GM21737 (cell line): ENCODE measurements at regions not wholly inside any gene's neighbourhood (a gene's known extent, or its start where the extent isn't known, plus 50 kb on each side); places are given as distances from the start of the nearest gene placed in this dataset.

Experiments
- ATAC-seq: cut with Tn5 transposase; IDR thresholded peaks from one replicate; pipeline ENCODE4 v1.9.1; 2021; ENCODE audit warnings: mild to moderate bottlenecking, moderate library complexity; ENCODE audit not compliant: unreplicated experiment

- no peak for ATAC-seq
Measured at GRCh38 chr10:78898341-78899097, 170.2 kb upstream of the ZMIZ1 start.

- ATAC-seq: no peak
Measured at GRCh38 chr10:78899098-78899754, 169.5 kb upstream of the ZMIZ1 start.

GRCh38 chr10:78899996-78900714 is 168.6 kb upstream of the ZMIZ1 start:
- no peak for ATAC-seq

GRCh38 chr10:78900715-78901430 is 167.9 kb upstream of the ZMIZ1 start:
- no peak for ATAC-seq

GRCh38 chr10:78901694-78902093 is 167.1 kb upstream of the ZMIZ1 start:
- no peak for ATAC-seq

- no peak for ATAC-seq
Measured at GRCh38 chr10:78902815-78903214, 166.0 kb upstream of the ZMIZ1 start.

- ATAC-seq: no peak
Measured at GRCh38 chr10:78903341-78903940, 165.3 kb upstream of the ZMIZ1 start.

- no peak for ATAC-seq
Measured at GRCh38 chr10:78904196-78904595, 164.6 kb upstream of the ZMIZ1 start.

GRCh38 chr10:78905015-78905956 is 163.5 kb upstream of the ZMIZ1 start:
- ATAC-seq: no peak

- no peak for ATAC-seq
Measured at GRCh38 chr10:78905957-78906308, 162.8 kb upstream of the ZMIZ1 start.

GRCh38 chr10:78906734-78907390 is 161.9 kb upstream of the ZMIZ1 start:
- no peak for ATAC-seq

- no peak for ATAC-seq
Measured at GRCh38 chr10:78907551-78908211, 161.1 kb upstream of the ZMIZ1 start.

GRCh38 chr10:78909221-78909620 is 159.5 kb upstream of the ZMIZ1 start:
- ATAC-seq: no peak

- no peak for ATAC-seq
Measured at GRCh38 chr10:78910021-78910420, 158.7 kb upstream of the ZMIZ1 start.

GRCh38 chr10:78910476-78910875 is 158.3 kb upstream of the ZMIZ1 start:
- ATAC-seq: no peak

GRCh38 chr10:78910886-78911285 is 157.9 kb upstream of the ZMIZ1 start:
- ATAC-seq: no peak

- ATAC-seq: no peak
Measured at GRCh38 chr10:78911533-78912340, 157.0 kb upstream of the ZMIZ1 start.
